Mammary epithelial cell (primary cell): ENCODE measurements at regions not wholly inside any gene's neighbourhood (a gene's known extent, or its start where the extent isn't known, plus 50 kb on each side); places are given as distances from the start of the nearest gene placed in this dataset.
"Not testable (repeated sequence)": the region's sequence is repeated elsewhere in the genome, so short reads cannot be mapped to it uniquely, and the experiment has no call there.

Source experiments
- EZH2 ChIP-seq: IDR thresholded peaks from 2 replicates; pipeline ENCODE4 v1.6.1; 2012; ENCODE audit warnings: low read length, inconsistent platforms, borderline replicate concordance
- TF ChIP-seq, protein P1 (sequence below), 2 donors: IDR thresholded peaks in 1 of 2; conservative IDR thresholded peaks in 1 of 2; 2 replicates each; pipeline ENCODE4 v1.5.1; 2011 to 2012; ENCODE audit warnings: inconsistent platforms in 2 of 2, low read length in 2 of 2, mild to moderate bottlenecking in 2 of 2, control low read depth in 1 of 2, low read depth in 1 of 2; ENCODE audit not compliant: insufficient read depth in 1 of 2; ENCODE audit errors: extremely low read depth in 1 of 2

DNA sequence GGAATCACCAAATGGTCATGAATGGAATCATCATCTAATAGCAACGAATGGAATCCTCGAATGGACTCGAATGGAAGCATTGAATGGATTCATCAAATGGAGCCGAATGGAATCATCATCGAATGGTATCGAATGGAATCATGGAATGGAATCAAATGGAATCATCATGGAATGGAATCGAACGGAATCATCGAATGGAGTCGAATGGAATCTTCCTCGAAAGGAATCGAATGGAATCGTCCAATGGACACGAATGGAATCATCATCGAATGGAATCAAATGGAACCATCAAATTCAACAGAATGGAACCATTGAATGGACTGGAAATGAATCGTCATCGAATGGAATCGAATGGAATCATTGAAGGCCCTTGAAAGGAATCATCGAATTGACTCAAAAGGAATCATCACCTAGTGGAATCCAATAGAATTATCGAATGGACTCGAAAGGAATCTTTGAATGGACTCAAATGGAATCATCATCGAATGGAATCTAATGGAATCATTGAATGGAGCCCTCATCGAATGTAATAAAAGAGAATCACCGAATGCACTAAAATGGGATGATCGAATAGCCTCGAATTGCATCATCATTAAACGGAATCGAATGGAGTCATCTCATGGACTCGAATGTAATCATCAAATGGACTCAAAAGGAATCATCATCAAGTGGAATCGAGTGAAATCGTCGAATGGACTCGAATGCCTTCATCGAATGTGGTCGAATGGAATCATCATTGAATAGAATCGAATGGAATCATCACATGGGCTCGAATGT is 236.7 kb downstream of the SHCBP1 start:
- TF ChIP-seq, protein P1, sequence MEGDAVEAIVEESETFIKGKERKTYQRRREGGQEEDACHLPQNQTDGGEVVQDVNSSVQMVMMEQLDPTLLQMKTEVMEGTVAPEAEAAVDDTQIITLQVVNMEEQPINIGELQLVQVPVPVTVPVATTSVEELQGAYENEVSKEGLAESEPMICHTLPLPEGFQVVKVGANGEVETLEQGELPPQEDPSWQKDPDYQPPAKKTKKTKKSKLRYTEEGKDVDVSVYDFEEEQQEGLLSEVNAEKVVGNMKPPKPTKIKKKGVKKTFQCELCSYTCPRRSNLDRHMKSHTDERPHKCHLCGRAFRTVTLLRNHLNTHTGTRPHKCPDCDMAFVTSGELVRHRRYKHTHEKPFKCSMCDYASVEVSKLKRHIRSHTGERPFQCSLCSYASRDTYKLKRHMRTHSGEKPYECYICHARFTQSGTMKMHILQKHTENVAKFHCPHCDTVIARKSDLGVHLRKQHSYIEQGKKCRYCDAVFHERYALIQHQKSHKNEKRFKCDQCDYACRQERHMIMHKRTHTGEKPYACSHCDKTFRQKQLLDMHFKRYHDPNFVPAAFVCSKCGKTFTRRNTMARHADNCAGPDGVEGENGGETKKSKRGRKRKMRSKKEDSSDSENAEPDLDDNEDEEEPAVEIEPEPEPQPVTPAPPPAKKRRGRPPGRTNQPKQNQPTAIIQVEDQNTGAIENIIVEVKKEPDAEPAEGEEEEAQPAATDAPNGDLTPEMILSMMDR (conservative IDR thresholded peaks at IDR 0.05 in 1 of 2, IDR thresholded peaks at IDR 0.05 in 1 of 2; ENCODE audit: extremely low read depth in 1 of 2, insufficient read depth in 1 of 2, low read depth in 1 of 2, low read length in 2 of 2): not testable (repeated sequence)
- TF ChIP-seq EZH2: not testable (repeated sequence)
